GF-D8 (cell line): ENCODE measurements at regions not wholly inside any gene's neighbourhood (a gene's known extent, or its start where the extent isn't known, plus 50 kb on each side); places are given as distances from the start of the nearest gene placed in this dataset.
A peak's percentile ranks its signal among the peaks of the same experiment; 100 is the strongest.

Source experiments
- DNase-seq: peaks from one replicate; lab custom pipeline; 2025; lab: John Stamatoyannopoulos, UW

DNA sequence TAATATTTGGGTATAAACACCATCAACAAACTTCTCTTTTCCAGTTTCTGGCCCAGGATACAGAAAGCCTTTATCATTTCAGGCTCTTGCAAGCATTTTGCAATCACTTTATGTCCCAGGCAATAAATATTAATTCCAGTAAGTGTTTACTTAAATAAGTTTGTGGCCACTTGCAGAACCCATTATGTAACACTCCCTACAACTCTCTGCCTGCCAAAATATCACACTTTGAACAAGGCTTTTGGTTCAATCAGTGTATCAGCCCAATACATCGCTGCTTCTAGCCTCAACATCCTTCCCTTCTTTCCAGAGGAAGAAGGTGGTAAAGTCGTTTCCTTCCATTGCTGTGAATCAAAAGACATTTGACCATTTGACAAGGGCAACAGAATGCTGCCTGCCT, 203.0 kb upstream of the USP25 start:
- DNase-seq, result no peak

DNA sequence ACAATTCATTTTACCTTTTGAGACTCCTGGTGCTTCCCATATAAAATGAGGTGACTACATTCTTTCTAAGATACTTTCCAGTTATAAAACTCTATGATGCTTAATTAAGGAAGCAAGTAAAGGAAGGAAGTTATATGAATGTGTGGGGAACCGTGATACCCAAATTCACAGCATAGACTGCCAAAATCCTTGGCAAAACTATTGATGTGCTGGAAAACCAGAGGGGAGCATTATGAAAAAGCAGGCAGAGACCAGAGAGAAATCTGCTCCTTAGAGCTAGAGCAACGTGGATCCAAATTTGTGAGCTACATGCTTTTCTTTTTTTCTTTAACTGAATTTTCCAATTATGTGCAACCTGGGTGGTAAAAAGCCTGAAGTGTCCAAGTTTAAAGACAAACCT, 201.4 kb upstream of the USP25 start:
- DNase-seq, result no peak

DNA sequence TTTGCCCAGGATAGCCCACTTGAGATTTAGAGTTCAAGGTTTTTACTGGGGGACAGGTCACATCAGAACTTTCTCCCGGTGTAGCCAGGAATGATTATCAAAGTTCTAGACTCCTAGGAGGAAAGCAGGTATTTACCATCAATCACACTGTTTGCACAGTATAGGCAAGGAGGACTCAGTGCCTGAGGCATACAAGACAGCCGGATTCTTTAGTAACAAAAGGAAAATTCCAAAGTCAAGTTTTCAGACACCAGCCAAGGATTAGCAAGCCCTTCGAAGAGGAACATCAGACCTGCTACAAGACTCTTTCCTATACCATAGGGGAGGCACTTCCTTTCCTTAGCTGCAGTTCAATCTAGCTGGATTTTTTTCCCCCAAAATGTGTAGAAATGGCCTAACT, 197.8 kb upstream of the USP25 start:
- DNase-seq, result no peak

DNA sequence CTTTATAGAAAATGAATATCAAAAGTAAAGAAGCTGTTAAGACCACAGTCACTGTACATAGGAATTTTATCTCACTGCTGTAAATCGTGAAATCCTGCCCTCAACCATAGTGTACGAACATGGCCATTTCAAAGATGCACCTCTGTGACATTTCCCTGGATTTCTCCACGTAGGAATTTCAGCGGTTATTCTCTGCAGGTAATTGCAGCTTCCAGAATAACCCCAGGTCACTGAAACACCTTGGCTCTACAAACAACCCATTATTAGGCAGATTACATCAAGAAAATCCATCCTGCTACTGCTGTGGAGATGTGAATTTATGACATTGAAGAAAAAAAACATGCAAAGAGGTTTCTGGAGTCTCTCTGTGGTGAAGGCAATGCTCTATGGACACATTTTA, 196.2 kb upstream of the USP25 start:
- no peak for DNase-seq

DNA sequence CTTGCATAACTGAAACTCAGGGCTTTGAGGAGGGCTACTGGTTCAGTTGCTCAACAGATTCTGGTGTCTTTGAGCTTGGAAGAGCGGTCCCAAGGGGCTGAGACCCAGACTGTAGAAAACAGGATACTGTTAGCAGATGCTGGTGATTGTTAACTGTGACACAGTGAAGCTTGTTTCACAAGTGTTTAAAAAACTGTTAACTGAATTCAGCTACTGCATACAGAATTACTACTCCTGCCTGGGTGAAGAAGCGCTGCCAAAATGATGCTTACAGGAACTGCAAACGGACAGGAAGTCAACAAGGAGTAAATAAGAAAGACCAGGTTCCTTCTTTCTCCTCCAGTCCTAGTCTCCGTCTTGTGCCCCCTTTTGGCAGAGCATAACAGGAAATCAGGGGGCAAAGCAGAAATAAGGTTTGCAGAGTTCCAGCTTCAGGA, 195.3 kb upstream of the USP25 start:
- DNase-seq, result no peak

DNA sequence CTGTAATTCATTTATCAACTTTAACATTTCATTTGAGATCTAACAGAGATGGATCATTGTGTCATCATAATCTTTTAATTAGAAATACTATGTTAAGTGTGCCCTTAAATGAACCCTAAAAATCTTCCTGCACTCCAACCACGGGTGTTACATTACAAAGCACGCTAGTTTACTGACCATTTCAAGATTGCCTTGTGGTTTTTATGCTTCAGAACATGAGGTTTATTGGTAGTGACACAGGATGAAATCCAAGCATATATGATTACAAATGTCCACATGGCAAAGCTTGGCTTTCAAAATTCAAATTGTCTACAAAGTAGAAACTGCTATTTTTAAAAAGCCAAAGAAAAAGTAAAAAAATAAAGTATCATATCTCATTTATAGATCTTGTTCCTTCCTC, 190.4 kb upstream of the USP25 start:
- DNase-seq, result no peak

DNA sequence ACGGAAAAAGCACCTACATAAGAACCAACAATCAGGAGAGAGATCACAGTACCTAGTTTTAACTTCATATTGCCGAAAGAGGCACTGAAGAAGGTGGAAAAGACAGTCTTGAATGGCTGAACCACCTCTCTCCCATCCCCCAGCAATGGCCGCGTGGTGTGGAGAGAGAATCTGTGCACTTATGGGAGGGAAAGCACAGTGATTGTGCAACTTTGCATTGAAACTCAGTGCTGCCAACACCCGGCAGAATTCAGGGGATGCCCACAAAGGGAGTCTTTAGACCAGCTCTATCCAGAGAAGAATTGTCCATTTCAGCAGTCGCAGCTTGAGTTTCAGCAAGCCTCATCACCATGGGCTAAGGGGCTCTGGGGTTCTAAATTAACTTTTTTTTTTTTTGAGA, 186.3 kb upstream of the USP25 start:
- no peak for DNase-seq

DNA sequence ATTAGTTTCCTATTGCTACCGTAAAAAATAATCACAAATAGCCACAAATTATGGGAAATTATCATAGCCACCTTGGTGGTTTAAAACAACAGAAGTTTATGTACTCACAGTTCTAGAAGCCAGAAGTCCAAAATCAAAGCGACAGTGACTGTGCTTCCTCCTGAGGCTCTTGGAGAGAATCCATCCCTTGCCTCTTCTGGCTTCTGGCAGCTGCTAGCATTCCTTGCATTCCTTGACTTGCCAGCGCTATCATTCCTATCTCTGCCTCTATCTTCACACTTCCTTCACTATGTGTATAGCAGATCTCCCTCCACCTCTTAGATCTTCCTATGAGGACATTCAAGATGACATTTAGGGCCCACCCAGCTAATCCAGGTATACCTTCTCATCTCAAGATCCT, 180.1 kb upstream of the USP25 start:
- no peak for DNase-seq

DNA sequence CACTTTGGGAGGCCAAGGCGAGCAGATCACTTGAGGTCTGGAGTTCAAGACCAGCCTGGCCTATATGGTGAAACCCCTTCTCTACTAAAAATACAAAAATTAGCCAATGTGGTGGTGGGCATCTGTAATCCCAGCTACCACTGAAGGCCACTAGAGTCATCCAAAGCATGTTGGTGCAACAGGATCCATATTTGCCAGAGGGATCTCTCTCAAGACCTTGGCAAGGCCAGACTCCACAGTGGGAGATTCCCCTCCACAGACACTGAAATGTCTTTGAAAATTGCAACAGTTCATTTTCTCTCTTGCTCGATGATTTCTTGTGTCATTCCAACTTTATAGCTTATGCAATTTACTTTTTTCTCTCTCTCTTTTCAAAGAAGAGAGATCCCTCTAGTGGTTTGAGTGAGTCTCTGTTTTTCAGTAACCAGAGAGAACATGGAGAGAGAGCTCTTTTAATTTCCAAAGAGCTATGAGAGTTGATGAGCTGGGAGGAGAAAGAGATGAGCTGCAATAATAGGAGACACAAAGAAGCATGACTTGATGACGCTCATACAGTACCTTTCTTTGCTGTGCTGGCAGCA, 176.8 kb upstream of the USP25 start:
- DNase-seq, result no peak

DNA sequence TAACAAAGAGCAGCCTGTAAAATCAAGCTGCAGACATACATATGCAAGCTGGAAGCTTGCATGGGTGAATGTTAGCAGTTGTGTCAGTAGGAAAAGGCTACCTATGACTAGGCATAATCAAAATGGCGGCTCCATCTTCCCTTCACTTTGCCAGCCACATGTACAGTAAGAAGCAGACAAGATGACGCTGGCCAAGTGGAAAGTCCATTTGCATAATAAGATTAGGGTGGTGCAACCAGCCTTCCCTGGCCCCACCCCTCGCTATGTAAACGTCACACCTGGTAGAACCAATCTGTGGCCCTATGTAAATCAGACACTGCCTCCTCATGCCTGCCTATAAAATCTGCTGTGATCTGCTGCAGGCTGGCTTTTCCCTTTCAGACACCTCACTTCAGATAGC, 171.9 kb upstream of the USP25 start:
- no peak for DNase-seq

DNA sequence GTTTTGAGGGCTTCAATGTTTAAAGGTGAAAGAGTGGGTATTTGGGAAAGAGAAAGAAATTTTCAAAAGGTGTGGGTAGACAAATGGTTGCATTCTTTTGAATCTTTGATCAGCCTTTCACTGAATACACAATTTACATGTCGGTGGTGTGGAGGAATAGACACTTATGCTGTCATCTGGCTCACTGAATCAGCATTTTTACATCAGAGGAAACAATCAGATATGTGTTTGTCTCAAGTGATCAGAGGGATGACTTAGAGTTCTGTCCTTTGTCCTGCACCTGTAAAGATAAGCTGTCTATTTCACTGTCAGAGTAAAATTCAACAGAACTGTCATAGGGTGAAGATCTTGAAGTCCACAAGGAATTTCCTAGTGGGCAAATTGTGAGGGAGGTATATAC, 170.9 kb upstream of the USP25 start:
- DNase-seq, result no peak

DNA sequence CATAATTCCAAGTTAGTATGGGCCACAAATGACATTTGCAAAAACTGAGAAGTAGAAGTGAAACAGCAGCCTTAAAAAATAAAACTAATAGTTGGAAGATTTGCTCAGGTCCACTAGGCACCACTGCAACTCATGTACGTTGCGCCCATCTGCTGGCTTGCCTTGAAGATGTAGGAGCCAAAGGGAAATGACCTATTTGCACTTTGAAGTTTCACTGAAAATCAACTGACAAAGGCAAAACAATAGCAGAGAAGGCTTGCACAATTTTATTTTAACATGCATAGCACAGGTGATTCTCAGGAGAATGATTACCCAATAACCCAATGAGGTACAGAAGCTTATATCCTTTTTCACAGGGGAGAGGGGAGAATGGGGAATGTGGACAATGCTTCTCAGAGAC, 170.1 kb upstream of the USP25 start:
- DNase-seq, result no peak

DNA sequence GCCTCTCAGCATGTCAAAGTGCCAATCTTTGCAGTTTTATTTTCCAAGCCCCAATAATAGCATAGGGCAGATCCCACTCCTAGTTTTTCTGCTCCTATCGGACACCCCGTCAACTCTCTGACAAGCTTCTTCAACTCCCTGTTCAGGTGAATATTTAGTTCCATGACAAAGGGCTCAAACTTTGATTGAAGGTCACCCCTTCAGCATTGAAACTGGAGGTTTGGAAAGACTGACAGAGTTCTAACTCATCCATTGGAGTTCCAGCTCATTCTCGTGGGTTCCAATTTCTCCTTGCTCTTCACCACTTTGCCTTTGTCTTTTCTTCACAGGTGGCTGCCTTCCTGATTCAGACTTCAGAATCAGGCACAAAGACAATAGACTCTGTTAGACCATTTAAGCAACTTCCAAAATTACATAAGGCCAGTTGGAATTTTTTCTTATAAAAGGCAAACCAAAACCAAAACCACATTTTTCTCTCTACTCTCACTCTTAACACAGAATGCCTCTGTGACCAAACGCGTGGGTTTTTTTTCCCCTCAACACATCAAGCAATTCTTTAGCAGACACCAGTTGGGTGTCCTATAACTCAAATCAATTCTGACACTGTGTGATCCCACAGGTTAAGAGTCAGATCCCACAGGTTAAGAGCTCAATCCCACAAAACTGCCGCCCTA, 169.3 kb upstream of the USP25 start:
- no peak for DNase-seq

DNA sequence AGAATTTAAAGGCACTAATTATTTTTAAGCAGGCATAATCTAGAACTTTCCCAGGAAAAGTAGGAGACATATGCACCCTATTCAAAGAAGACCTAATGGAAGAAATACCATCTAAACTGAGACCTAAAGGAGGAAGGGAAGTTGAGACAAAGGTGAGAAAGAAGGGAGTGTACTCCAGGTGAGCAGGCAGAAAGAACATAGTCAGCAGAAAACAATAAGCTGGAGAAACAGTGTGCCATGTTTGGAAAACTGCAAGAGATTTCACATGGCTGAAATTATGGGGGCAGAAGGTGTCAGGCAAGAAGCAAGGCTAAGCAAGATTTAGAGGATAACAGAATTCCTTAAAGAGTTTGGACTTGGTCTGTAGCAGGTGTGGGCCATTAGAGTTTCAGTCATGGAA, 167.0 kb upstream of the USP25 start:
- DNase-seq, result no peak

DNA sequence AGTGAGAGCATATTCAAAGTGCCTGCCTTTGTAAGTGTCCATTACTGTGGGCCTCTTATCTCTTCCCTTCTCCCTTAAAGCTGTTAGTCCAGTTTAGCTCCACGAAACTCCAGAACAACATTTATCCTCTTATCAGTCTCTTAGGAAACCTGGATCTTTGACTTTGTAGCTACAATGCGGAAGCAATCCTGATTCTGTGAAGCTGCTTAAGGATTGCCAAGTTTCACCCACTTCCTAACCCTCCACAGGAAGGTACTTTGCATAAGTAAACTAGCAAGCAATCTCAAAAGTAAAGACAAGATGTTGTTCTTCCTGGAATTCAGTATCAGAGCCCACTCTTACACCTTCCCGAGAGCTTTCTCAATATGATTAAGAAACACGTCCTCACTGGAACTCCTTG, 164.9 kb upstream of the USP25 start:
- DNase-seq, result no peak

DNA sequence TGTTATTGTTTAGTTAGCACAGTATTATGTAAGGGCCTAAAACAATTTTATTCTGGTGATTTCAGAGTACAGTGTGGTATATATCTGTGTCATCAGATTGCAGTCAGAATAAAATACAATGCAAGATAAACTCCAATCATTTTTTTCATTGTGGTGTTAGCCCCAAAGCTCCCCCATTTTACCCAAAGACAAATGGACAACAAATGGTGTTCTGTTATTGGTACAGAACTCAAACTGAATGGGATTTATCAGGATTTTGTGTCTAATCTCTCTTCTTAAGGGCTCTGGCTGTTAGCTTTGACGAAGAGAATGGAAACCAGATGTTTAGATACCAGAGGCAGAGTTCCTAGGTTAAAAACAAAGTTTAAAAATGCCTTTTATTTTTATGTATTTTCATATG, 163.1 kb upstream of the USP25 start:
- DNase-seq, result no peak

DNA sequence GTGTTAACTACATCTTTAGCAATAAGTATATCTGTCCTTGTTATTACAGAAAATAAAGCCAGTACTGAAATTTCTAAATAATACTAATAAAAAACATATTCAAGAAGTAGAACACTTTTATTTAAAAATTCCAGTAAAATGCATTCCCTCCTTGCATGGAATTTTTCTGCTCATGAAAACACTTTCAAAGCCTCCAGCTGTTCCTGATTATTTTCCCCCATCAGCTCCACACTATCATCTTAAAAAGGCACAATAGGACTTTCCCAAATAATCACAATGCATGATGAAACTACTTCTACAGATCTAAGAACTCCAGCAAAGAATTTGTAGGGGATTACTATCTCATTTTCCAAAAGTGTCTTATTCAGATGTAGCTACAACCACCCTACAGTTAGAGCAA, 162.6 kb upstream of the USP25 start:
- no peak for DNase-seq

DNA sequence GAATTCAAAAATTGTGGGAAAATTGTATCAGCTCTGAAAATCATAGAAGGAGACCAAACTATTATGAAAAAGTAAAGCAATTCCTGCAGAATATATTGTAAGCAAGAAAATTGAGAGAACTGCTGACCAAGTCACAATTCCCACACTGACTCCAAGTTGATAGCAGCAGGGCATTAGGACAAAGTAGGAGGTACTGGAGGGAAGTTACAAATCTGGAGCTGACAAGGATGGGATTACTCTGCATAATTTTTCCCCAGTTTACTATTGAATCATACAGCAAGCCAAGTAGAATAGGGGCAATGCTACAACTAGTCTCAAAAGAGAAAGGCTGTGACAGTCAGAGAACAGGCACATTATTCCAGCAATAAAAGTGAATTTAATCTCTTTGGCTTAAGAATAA, 161.3 kb upstream of the USP25 start:
- DNase-seq, result no peak

DNA sequence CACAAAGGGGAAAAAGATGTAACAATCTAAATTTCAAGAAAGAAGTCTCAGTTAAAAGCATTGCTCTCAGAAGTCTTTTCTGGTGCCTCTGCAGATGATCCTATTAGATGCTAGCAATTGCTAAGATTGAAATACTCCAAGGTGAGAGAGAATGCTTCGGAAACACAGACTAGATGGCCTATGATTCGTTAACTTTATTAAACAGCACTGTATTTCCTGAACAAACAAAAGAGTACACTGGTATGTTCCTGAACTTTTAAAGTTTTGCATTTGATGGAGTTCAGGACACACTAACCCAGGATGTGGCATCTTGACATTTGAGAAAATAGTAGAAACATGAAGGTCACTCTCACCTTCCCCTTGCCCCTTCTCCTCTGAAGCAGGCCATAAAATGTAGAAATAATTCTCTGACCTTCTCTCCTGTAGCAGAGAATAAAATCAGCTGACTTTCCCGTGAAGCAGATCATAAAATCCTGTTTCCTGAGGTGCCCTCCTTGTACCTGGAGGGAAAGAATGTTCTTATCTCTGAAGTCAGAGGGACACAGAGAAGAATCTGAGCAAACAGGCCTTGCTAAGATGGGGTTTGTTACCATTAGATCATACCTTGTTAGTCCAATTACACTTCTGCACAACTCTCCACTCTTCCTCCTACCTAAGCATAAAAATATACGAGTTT, 142.9 kb upstream of the USP25 start:
- DNase-seq, result no peak

DNA sequence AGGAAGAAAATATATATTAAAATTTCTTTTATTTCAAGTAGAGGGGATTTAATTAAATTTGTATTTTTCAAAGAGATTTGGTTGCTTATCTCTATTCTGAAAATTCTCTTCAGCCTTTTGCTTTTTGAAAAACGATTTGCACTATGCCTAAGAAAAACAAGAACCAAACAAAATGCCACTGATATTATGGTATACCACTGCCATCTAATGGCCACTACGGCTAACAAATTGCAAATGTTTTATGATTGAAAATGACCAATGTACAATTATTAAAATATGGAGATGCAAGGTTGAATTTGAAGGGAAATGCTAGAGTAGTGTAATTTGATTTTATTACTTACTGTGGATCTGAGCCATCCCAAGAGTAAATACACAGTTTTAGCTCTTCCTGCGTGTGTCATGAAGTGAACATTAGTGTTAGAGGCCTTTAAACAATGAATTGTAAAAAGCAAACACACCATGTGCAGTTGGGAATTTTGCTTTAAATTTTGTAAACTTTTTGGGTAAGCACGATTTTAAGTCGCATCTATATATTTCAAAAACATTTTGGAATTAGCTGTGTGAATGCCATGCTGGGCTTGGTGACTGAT, 137.4 kb upstream of the USP25 start:
- peak; percentile 11 for DNase-seq

DNA sequence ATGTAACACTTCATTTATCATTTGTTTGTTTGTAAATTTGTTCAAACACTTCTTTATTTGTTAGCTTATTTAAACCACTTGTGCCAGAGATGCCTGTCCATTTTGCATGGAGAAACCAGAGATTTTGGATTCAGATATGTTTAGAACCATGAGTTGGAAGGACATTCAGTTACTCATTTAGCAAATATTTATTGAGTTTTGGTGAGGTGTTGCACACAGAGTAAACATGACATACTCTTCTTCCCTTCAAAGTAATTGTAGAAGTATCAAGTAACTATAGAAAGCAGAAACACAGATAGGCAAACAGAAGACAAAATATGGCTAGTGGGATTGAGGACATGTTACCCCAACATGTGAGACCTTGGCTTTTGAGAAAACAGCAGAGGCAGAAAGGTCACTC, 136.8 kb upstream of the USP25 start:
- DNase-seq, result no peak

DNA sequence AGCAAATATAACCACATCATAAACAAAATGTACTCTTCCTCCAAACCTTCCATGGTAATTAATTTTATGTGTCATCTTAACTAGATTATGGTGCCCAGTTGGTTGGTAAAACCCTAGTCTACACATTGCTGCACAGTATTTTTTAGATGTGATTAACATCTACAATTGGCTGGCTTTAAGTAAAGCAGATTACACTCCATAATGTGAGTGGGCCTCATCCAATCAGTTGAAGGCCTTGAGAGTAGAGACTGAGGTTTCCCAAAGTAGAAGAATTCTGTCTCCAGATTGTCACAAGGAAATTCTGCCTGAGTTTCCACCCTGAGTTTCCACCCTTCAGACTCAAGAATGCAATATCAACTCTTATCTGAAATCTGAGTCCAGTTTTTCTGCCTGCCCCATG, 128.4 kb upstream of the USP25 start:
- DNase-seq, result no peak

DNA sequence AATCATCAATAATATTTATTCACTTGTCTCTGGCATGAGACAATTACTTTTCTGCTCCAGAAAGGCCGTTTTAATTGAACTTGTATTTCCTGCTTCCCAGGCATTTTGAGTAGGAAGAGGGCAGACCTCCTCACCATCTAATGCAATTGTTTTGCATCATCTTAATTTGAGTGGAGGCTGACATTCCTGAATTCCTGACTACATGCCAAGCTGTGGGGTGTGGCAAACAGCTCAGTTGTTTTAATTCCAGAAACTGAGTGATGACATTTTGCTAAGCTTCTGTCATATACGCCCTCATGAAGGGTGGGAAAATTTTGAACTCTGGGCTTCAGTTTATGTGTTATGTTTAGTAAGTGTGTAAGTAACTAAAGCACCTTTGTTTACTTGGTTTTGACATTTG, 125.4 kb upstream of the USP25 start:
- DNase-seq, result no peak
